Eye (tissue), 1 donor: ENCODE measurements at regions not wholly inside any gene's neighbourhood (a gene's known extent, or its start where the extent isn't known, plus 50 kb on each side); places are given as distances from the start of the nearest gene placed in this dataset.
"Not testable (repeated sequence)": the region's sequence is repeated elsewhere in the genome, so short reads cannot be mapped to it uniquely, and the experiment has no call there.

Experiments used
- DNase-seq: peaks from one replicate; pipeline ENCODE4 v3.0.0-alpha.2; 2015

GRCh38 chr22:48313175-48313830, 1514.4 kb downstream of the BRD1 start:
- peak; percentile 55 for DNase-seq

- DNase-seq, result no peak
Measured at GRCh38 chr22:48310740-48311139, 1516.9 kb downstream of the BRD1 start.

- no peak for DNase-seq
Measured at GRCh38 chr22:48310289-48310688, 1517.4 kb downstream of the BRD1 start.

GRCh38 chr22:48309836-48310235, 1517.8 kb downstream of the BRD1 start:
- no peak for DNase-seq

- DNase-seq, result no peak
Measured at GRCh38 chr22:48309115-48309705, 1518.5 kb downstream of the BRD1 start.

GRCh38 chr22:48307931-48308330, 1519.7 kb downstream of the BRD1 start:
- DNase-seq, result no peak

GRCh38 chr22:48306785-48307510, 1520.7 kb downstream of the BRD1 start:
- no peak for DNase-seq

- DNase-seq, result no peak
Measured at GRCh38 chr22:48306284-48306683, 1521.4 kb downstream of the BRD1 start.

GRCh38 chr22:48305726-48306235, 1521.9 kb downstream of the BRD1 start:
- no peak for DNase-seq

GRCh38 chr22:48303369-48303725, 1524.3 kb downstream of the BRD1 start:
- DNase-seq, result no peak

- no peak for DNase-seq
Measured at GRCh38 chr22:48302657-48303368, 1524.9 kb downstream of the BRD1 start.

GRCh38 chr22:48301908-48302307, 1525.8 kb downstream of the BRD1 start:
- no peak for DNase-seq

- DNase-seq, result no peak
Measured at GRCh38 chr22:48301421-48301820, 1526.3 kb downstream of the BRD1 start.

GRCh38 chr22:48300877-48301276, 1526.8 kb downstream of the BRD1 start:
- no peak for DNase-seq

- no peak for DNase-seq
Measured at GRCh38 chr22:48299801-48300200, 1527.9 kb downstream of the BRD1 start.

GRCh38 chr22:48299124-48299523, 1528.5 kb downstream of the BRD1 start:
- no peak for DNase-seq

GRCh38 chr22:48297296-48297695, 1530.4 kb downstream of the BRD1 start:
- DNase-seq, result no peak

GRCh38 chr22:48289954-48290353, 1527.5 kb downstream of the TBC1D22A start:
- DNase-seq, result not testable (repeated sequence)

- no peak for DNase-seq
Measured at GRCh38 chr22:48288376-48288940, 1526.0 kb downstream of the TBC1D22A start.

- DNase-seq, result no peak
Measured at GRCh38 chr22:48287031-48287430, 1524.6 kb downstream of the TBC1D22A start.

- DNase-seq, result no peak
Measured at GRCh38 chr22:48284671-48285070, 1522.2 kb downstream of the TBC1D22A start.

- no peak for DNase-seq
Measured at GRCh38 chr22:48282804-48283203, 1520.4 kb downstream of the TBC1D22A start.

- DNase-seq, result no peak
Measured at GRCh38 chr22:48279461-48279756, 1517.0 kb downstream of the TBC1D22A start.
